ENCODE measurements at regions not wholly inside any gene's neighbourhood (a gene's known extent, or its start where the extent isn't known, plus 50 kb on each side); places are given as distances from the start of the nearest gene placed in this dataset.

DNA sequence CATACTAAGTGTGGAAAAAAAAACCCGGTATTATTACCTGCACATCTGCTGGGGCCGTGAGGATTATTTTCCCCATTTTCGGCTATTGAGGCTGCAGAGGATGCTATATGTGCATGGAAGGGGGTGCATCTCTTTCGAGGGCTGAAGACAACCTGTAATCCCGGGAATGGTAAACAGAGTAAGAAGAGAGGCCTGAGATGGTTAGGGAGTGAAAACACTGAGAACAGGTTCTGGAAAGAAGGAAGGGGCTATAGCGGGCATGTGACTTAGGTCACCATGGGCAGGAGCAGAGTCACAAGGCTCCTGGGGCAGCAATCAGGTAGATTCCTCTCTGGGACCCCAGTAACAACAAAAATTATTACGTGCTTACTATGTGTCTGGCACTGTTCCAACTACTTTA, 299.1 kb downstream of the RRAGC start:
- H3K27me3 Mint-ChIP-seq (ENCODE audit: insufficient read depth, unreplicated experiment): peaks cover 55% of the 10 kb centered on the region
- intact Hi-C loops (cut with micrococcal nuclease): no loop called here

DNA sequence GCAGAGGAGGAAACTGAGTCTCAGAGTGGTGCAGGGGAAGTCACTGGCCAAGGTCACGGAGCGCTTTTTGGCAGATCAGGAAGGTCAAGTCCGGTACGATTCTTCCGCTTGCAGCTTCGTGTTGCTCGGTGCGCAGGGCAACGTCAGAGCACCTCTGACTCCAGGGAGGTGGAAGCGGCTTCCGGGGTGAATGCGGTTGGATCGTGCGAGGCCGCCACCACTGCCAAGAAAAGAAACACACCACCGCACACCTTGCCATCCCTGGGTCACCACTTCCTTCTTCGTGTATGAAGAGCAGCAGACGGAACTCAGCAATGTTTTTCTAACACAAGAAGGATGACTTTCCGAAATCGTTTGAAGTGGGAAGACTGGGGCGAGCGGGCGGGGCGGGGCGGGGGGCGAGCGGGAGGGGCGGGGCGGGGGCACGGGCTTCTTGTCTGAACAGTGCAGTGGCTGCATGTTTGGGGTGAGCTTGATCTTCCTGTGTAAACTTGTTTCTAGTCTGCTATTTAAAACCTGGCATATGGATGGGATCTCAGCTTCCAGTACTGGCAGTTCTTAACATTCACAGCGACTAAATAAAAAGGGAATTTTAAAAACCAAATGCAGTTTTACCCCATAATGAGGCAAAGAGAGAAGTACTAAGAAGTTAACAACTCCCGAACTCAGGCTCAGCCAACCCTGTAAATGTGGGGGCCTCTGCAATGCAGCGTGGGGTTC, 300.0 kb downstream of the RRAGC start:
- POLR2A ChIA-PET: no interaction called here
- H3K9me3 Mint-ChIP-seq (ENCODE audit: unreplicated experiment): no peaks in the 10 kb centered on the region
- peaks cover 52% of the 10 kb centered on the region for H3K27me3 Mint-ChIP-seq (ENCODE audit: insufficient read depth, unreplicated experiment)

More for the DNA sequence above, 299.1 kb downstream of the RRAGC start:
- Mint-ChIP-seq H3K9me3 (ENCODE audit: unreplicated experiment) (no peaks in the 10 kb centered on the region), H3K27ac (ENCODE audit: low read depth, unreplicated experiment) (no peak overlapping the region), H3K4me1 (ENCODE audit: insufficient read depth, unreplicated experiment) (no peaks in the 10 kb centered on the region), H3K4me3 (ENCODE audit: unreplicated experiment) (no peak overlapping the region), H3K36me3 (ENCODE audit: insufficient read depth, unreplicated experiment) (no peaks in the 10 kb centered on the region)
- POLR2A ChIA-PET: no interaction called here
- no peak for DNase-seq (ENCODE audit: unreplicated experiment)
- no TSS peak for BruUV-seq (replicated peaks)
- TF ChIP-seq, protein P1, sequence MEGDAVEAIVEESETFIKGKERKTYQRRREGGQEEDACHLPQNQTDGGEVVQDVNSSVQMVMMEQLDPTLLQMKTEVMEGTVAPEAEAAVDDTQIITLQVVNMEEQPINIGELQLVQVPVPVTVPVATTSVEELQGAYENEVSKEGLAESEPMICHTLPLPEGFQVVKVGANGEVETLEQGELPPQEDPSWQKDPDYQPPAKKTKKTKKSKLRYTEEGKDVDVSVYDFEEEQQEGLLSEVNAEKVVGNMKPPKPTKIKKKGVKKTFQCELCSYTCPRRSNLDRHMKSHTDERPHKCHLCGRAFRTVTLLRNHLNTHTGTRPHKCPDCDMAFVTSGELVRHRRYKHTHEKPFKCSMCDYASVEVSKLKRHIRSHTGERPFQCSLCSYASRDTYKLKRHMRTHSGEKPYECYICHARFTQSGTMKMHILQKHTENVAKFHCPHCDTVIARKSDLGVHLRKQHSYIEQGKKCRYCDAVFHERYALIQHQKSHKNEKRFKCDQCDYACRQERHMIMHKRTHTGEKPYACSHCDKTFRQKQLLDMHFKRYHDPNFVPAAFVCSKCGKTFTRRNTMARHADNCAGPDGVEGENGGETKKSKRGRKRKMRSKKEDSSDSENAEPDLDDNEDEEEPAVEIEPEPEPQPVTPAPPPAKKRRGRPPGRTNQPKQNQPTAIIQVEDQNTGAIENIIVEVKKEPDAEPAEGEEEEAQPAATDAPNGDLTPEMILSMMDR (IDR thresholded peaks at IDR 0.05; ENCODE audit: unreplicated experiment): no peak
- CTCF ChIA-PET: interaction anchor here (0.9 kb wide), 1 partner anchor 100 kb away, joined by 4 read pairs; no protein-coding TSS in a partner anchor

DNA sequence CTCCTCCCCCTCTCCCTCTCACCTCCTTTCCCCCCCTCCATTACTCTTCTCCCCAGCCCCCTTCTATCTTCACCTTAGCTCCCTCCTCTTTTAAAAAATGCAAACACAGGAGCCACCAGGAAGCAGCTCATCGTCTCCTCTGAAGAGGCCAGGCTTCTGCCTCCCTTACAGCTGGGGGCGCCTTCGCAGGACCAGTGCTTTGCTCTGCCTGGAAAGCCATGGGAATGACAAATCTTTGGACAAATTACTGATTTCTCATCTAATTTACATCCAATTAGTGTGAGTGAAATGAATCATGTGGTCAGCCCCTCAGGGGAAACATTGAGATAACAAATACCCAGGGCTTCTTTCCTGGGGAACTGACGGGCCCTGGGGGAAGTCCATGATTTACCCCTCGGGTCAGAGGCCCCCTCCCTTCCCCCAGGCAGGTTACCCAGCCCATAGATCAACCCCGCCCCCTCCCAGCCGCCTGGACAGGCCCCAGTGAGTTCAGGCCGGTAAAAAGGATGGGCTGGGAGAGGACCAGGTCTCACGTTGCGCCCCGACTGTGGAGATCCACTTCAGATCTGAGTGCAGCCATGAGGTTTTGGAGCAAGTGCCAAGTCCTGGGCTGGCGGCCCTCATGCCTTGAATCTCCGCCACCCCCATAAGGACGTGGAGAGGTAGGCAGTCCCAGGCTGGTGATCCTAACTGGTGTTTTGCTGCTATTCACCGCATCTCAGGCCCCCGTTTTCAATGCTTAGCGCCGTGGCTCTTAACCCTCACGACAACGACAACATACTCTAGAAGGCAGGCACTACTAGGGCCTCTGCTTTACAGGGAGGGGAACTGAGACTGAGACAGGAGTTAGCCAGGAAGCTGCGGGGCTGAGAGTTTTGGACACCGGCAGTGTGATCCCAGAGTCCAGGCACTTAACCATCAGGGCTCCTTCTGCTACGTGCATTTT, 300.8 kb downstream of the RRAGC start:
- ChIA-PET CTCF (interaction anchor here (0.5 kb wide), 1 partner anchor 529 kb away, joined by 3 read pairs; no protein-coding TSS in a partner anchor), POLR2A (no interaction called here)
- peaks cover 43% of the 10 kb centered on the region for H3K27me3 Mint-ChIP-seq (ENCODE audit: insufficient read depth, unreplicated experiment)
- H3K4me1 Mint-ChIP-seq (ENCODE audit: insufficient read depth, unreplicated experiment): no peaks in the 10 kb centered on the region
- H3K27ac Mint-ChIP-seq (ENCODE audit: low read depth, unreplicated experiment): no peak overlapping the region
- no peaks in the 10 kb centered on the region for H3K9me3 Mint-ChIP-seq (ENCODE audit: unreplicated experiment)
- no peaks in the 10 kb centered on the region for H3K36me3 Mint-ChIP-seq (ENCODE audit: insufficient read depth, unreplicated experiment)
- H3K4me3 Mint-ChIP-seq (ENCODE audit: unreplicated experiment): no peak overlapping the region
- TF ChIP-seq, protein P1 (IDR thresholded peaks at IDR 0.05; ENCODE audit: unreplicated experiment): no peak
- DNase-seq (ENCODE audit: unreplicated experiment): no peak
- no TSS peak for BruUV-seq (replicated peaks)
- intact Hi-C loops (cut with micrococcal nuclease): no loop called here

More for the DNA sequence above, 300.0 kb downstream of the RRAGC start:
- BruUV-seq (replicated peaks): no TSS peak
- CTCF ChIA-PET: no interaction called here
- no peak overlapping the region for H3K27ac Mint-ChIP-seq (ENCODE audit: low read depth, unreplicated experiment)
- no peaks in the 10 kb centered on the region for H3K4me1 Mint-ChIP-seq (ENCODE audit: insufficient read depth, unreplicated experiment)
- intact Hi-C loops (cut with micrococcal nuclease): no loop called here
- H3K36me3 Mint-ChIP-seq (ENCODE audit: insufficient read depth, unreplicated experiment): no peaks in the 10 kb centered on the region
- no peak overlapping the region for H3K4me3 Mint-ChIP-seq (ENCODE audit: unreplicated experiment)
- no peak for DNase-seq (ENCODE audit: unreplicated experiment)
- TF ChIP-seq, protein P1 (IDR thresholded peaks at IDR 0.05; ENCODE audit: unreplicated experiment): no peak

DNA sequence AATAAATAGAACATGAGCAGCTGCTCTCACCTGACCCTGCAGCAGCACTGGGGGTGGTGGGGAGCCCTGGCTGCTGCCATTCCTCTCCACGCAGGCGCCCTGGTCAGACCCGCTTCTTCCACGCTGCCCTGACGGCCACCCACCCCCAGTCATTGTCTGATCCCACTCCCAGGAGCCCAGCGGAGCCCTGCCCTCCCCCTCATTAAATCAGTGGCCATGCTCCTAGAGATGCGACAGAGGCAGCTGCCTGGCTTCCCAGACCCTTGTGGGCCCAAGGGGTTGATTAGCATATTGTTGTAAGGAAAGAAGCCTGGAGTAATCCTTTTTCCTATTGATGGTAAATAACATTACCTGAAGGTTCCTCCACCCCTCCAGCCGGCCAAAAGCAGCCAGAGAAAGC, 301.5 kb downstream of the RRAGC start:
- no peaks in the 10 kb centered on the region for H3K4me1 Mint-ChIP-seq (ENCODE audit: insufficient read depth, unreplicated experiment)
- H3K9me3 Mint-ChIP-seq (ENCODE audit: unreplicated experiment): no peaks in the 10 kb centered on the region
- peaks cover 36% of the 10 kb centered on the region for H3K27me3 Mint-ChIP-seq (ENCODE audit: insufficient read depth, unreplicated experiment)
- TF ChIP-seq, protein P1 (IDR thresholded peaks at IDR 0.05; ENCODE audit: unreplicated experiment): no peak
- DNase-seq (ENCODE audit: unreplicated experiment): no peak
- CTCF ChIA-PET: interaction anchor here (0.5 kb wide), 1 partner anchor 528 kb away, joined by 3 read pairs; no protein-coding TSS in a partner anchor
- no peaks in the 10 kb centered on the region for H3K36me3 Mint-ChIP-seq (ENCODE audit: insufficient read depth, unreplicated experiment)
- intact Hi-C loops (cut with micrococcal nuclease): no loop called here
- no TSS peak for BruUV-seq (replicated peaks)
- H3K4me3 Mint-ChIP-seq (ENCODE audit: unreplicated experiment): no peak overlapping the region
- no peak overlapping the region for H3K27ac Mint-ChIP-seq (ENCODE audit: low read depth, unreplicated experiment)
- POLR2A ChIA-PET: no interaction called here
